NCI-H1417 (cell line): ENCODE measurements at regions not wholly inside any gene's neighbourhood (a gene's known extent, or its start where the extent isn't known, plus 50 kb on each side); places are given as distances from the start of the nearest gene placed in this dataset.
"Not testable (repeated sequence)": the region's sequence is repeated elsewhere in the genome, so short reads cannot be mapped to it uniquely, and the experiment has no call there.

ENCODE experiments used
- DNase-seq, 3 experiments: peaks; one replicate each; lab custom pipeline; 2025; lab: John Stamatoyannopoulos, UW

DNA sequence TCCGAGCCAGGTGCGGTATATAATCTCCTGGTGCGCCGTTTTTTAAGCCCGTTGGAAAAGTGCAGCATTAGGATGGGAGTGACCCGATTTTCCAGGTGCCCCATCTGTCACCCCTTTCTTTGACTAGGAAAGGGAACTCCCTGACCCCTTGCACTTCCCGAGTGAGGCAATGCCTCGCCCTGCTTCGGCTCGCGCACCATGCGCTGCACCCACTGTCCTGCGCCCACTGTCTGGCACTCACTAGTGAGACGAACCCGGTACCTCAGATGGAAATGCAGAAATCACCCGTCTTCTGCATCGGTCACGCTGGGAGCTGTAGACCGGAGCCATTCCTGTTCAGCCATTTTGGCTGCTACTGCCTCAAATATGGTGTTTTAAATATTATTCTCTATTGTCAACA, 198.0 kb downstream of the MEIS1 start:
- DNase-seq = not testable (repeated sequence)

DNA sequence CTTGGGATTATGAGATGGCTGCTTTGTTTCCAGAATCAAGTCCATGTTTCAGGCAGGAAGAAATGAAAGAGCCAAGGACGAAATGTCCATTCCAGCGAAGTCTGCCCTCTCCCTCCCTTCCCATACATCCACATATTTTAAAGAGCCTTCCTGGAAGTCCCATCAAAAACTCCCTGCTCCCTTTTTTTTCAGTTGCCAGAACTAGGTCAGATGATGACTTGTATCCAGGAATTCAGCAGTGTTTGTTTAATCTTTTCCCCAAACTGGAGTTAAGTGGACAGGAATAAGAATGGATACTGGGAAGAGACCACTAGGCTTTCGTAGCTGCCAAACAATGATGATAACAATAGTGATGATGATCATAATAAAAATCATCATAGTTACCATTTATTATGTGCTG, 198.7 kb downstream of the MEIS1 start:
- DNase-seq = no peak

DNA sequence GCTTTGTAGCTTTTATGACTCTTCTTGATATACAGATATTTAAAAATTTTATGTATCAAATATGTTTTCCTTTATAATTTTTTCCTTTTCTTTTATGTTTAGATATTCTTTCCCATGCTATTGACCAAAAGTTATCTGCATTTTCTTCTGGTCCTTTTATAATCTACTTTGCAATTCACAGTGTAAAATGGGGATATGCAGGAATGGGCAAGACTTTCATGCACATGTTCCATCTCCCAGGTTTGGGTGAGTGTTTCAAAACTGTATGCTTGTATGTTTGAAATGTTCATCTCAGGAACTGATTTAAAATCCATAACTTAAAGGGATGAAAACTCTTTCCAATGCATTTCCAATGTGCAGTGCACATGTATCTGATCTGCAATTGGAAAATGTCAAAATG, 199.9 kb downstream of the MEIS1 start:
- no peak for DNase-seq

DNA sequence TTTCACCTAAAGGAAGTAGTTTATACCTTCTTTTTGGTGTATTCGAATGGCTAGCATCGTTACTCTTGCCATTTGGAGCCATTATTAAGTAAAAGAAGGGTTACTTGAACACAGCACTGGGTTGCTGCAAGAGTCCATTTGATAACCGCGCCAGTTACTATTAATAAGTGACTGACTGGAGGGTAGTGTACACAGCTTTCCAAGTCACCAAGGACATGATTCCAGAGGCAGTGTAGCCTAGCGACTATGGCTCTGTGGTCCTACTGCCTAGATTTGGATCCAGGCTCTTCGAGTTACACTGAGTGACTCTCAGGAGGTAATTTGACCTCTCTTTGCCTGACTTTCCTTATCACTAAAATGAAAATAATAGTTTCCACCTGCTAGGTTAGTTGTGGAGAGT, 206.8 kb downstream of the MEIS1 start:
- DNase-seq = no peak

GRCh38 chr2:66648081-66648480, 213.2 kb downstream of the MEIS1 start:
- peak in 1 of 3 experiments; percentile 31 for DNase-seq

GRCh38 chr2:66649006-66649405, 214.1 kb downstream of the MEIS1 start:
- DNase-seq = no peak

DNA sequence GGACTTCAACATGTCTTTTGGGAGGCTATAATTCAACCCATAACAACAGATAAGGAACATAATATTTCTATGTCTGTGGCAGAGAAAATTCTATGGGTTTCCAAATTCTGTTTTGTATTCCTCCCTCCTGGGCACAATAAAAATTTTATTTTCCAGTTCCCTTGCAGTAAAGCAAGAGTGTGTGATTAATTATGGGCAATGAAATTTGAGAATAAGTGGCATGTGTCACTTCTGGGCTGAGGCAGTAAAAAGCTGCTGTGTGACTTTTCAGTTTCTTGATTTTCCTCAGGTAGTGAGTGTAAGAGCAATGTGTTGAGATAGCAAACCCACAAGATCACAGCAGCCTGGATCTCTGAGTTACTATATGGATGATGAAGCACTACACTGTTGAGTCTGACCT, 216.4 kb downstream of the MEIS1 start:
- DNase-seq = no peak

DNA sequence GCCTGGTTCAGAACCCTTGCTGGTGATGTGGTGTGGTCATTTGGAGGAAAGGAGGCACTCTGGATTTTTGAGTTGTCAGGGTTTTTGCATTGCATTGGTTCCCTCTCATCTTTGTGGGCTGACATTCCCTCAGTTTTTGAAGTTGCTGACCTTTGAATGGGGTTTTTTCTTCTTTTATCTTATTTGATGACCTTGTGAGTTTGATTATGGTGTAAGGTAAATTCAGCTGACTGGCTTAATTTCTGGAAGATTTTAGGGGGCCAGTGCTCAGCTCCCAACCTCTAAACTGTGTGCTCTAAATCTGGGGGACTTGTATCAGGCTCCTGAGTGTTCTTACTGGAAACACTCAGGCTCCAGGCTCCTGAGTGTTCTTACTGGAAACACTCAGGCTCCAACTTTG, 225.9 kb downstream of the MEIS1 start:
- no peak for DNase-seq

DNA sequence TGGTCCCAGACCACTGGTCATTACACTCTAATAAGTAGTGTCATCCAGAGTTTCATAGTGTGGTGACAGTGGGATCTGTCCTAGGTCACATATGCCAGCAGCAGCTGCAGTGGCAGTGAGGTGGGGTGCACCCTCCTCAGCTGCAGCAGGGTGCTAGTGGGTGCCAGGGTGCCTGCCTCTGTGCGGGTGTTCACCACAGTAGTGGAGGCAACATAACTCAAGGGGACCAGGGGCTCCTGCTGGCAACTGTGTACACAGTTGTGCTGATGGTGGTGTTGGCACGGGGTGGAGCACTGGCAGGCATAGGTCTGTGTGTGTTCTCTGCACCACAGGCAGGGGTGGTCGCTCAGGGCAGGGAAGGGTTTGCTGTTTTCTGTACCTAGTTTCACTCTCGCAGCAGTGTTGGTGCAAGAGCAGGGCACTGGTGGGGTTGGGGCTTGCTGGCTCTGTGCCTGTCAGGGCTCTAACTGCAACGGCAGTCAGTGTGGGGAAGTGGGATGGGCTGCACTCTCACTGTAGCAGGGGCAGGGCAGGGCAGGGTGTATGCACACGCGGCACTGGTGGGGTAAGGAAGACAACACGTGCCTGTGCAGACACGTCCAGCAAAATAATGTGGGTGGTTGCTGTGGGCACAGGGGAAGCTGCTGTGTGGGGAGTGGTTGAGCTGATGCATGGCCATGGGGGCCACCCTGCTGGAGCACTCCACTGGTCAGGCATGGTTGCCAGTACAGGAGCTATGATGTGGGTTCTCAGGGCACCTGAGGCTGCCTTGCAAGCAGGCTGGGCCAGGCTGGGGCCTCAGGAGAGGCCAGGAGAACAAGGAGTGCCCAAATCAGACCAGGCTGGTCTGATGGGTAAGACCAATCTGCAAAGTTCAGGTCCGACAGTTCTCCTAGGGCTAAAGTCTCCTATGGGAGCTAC, 226.6 kb downstream of the MEIS1 start:
- no peak for DNase-seq

GRCh38 chr2:66665124-66665984, 230.4 kb downstream of the MEIS1 start:
- DNase-seq = no peak

GRCh38 chr2:66667301-66667700, 232.4 kb downstream of the MEIS1 start:
- no peak for DNase-seq

DNA sequence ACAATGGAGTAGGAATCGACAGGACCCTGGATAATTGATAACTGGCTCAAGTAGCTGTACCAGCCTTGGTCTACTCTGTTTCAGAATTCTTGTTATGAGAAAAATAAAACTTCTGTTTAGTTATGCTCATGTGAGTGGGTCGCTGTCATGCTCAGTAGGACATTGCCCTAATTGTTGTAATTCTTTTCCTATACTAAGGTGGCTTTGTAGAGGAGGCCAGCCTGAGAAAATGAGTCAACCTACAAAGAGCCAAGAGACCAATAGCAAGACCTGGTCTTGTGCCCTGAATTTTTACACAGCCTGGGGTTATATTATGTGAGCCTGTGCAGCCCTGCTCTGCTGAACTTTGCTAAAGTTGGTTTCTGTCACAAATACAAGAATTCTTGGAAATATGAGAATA, 238.4 kb downstream of the MEIS1 start:
- DNase-seq = no peak

GRCh38 chr2:66674087-66674486, 239.2 kb downstream of the MEIS1 start:
- no peak for DNase-seq

- DNase-seq = peak in 1 of 3 experiments; percentile 83
Measured at GRCh38 chr2:66675591-66675990, 240.7 kb downstream of the MEIS1 start.

- peak in 1 of 3 experiments; percentile 26 for DNase-seq
Measured at GRCh38 chr2:66679442-66679841, 244.5 kb downstream of the MEIS1 start.

DNA sequence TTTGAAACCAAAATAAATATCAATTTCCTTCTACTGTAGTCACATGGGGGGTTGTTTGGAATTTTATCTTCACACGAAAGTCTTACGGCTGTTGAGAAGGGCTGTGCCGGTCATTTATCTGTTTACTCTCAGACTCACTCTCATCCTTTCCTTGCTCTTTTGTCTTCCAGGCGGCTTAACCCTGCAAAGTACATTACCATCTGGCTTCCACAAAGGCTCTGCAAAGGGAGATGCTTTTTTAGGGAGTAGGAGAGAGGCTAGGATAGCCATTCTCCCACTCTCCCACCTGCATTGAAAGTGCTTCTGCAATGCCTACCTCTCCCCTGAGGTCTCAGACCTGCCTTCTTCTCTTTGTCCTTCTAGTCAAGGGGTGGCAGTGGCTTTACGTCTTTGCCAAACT, 247.6 kb downstream of the MEIS1 start:
- DNase-seq = peak; percentile 7 to 51 (median 48)

DNA sequence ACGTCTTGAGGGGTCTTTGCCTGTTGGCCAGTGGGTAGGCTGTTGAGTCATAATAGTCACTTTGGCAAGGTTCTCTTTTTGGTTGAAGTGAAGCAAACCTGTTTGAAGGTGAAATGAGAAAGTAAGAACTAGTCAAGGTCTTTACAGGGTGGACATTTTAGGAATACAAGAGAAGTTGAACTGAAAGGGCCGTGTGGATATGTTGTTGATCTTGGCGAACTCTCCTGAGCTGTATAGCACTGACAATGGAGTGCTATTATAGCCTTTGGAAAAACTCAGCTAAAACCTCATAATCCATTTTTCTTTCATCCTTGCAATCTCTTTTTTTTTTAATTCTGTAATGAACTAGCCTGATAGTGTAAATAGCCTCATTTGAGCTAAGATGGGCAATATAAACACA, 248.1 kb downstream of the MEIS1 start:
- DNase-seq = no peak

DNA sequence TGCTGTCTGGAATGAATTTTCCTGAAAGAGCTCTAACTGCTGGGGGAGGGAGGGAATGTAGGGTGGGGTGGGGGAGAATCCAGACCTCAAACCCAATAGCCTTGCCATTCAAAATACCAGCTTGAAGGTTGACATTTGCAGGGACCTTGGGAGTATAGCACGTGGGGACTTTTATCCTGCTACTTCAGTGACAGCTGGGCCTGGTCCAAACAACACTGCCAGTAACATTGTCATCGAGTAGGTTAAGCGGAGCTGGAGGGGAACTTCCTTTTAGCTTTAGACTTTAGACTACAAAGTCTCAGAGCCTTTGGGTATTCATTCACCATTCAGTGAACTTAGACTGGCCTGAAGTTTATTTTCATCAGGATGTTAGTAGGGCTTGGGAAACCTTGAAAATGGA, 248.7 kb downstream of the MEIS1 start:
- DNase-seq = no peak

- DNase-seq = no peak
Measured at GRCh38 chr2:66684289-66684688, 249.4 kb downstream of the MEIS1 start.

GRCh38 chr2:66686755-66687154, 251.8 kb downstream of the MEIS1 start:
- peak in 1 of 3 experiments; percentile 13 for DNase-seq

GRCh38 chr2:66688951-66689350, 254.0 kb downstream of the MEIS1 start:
- no peak for DNase-seq

DNA sequence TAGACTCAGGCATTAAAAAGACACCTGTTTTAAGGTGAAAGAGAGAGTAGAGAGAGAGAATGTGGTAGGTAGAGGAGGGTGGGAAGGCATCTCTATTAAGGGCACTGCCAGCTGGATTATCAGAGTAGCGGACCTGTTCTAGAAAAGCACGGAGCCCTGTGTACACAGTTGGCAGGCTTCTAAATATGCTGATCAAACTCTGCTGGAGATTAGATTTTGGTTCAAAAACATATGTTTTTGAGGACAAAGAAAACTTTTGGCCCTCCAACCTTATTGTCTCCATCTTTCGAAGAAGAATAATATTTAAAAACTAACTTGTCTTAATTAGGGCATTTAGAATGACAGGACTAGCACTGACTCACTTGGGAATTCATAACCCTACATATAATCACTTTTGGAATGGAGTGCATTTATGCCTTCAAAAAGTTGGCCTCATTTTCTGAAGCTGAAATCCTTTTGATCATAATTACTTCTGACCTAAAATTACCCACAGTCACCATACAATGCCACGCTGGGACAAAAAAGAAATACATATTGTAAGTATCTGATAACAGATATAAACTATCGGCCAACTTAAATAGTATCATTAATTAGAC, 254.6 kb downstream of the MEIS1 start:
- DNase-seq = no peak
